ENCODE measurements at regions not wholly inside any gene's neighbourhood (a gene's known extent, or its start where the extent isn't known, plus 50 kb on each side); places are given as distances from the start of the nearest gene placed in this dataset.

GRCh38 chr6:19424853-19425252 lies 412.3 kb upstream of the ID4 start:
- Histone ChIP-seq H4K20me1 (no peaks in the 10 kb centered on the region), H3K4me2 (no peak overlapping the region), H3K4me3 (no peak overlapping the region), H3K9ac (no peak overlapping the region), H3K27ac (no peak overlapping the region), H3K9me3 (replicated peaks in 1 of 11) (no peaks in the 10 kb centered on the region; a peak in 1 of 22 replicates), H3K4me1 (no peaks in the 10 kb centered on the region), H3K36me3 (no peaks in the 10 kb centered on the region), H3K27me3 (no peaks in the 10 kb centered on the region)
- TF ChIP-seq Cebpa-rat (IDR thresholded peaks at IDR 0.05): no peak

GRCh38 chr6:19427548-19427947 lies 409.6 kb upstream of the ID4 start:
- Histone ChIP-seq H3K9me3 (replicated peaks in 1 of 11) (no peaks in the 10 kb centered on the region; a peak in 1 of 22 replicates), H3K4me2 (no peak overlapping the region), H4K20me1 (no peaks in the 10 kb centered on the region), H3K27me3 (no peaks in the 10 kb centered on the region), H3K36me3 (no peaks in the 10 kb centered on the region), H3K27ac (no peak overlapping the region), H3K4me1 (no peaks in the 10 kb centered on the region), H3K4me3 (no peak overlapping the region), H3K9ac (no peak overlapping the region)
- TF ChIP-seq Cebpa-rat (IDR thresholded peaks at IDR 0.05): no peak

GRCh38 chr6:19432966-19433498 lies 404.1 kb upstream of the ID4 start:
- Histone ChIP-seq H3K9me3 (replicated peaks in 1 of 11) (no peaks in the 10 kb centered on the region), H3K27ac (no peak overlapping the region), H3K36me3 (no peaks in the 10 kb centered on the region), H3K4me2 (no peak overlapping the region), H3K4me1 (no peaks in the 10 kb centered on the region), H3K4me3 (no peak overlapping the region), H3K27me3 (no peaks in the 10 kb centered on the region), H3K9ac (no peak overlapping the region), H4K20me1 (no peaks in the 10 kb centered on the region)
- TF ChIP-seq Cebpa-rat (IDR thresholded peaks at IDR 0.05): no peak

- H3K36me3 ChIP-seq: no peaks in the 10 kb centered on the region
- no peak overlapping the region for H3K27ac ChIP-seq
- no peak overlapping the region for H3K9ac ChIP-seq
- no peaks in the 10 kb centered on the region for H4K20me1 ChIP-seq
- TF ChIP-seq Cebpa-rat (IDR thresholded peaks at IDR 0.05): no peak
- no peaks in the 10 kb centered on the region for H3K4me1 ChIP-seq
- H3K4me3 ChIP-seq: no peak overlapping the region
- H3K4me2 ChIP-seq: no peak overlapping the region
- H3K9me3 ChIP-seq (replicated peaks in 1 of 11): no peaks in the 10 kb centered on the region
- no peaks in the 10 kb centered on the region for H3K27me3 ChIP-seq
These were observed 403.1 kb upstream of the ID4 start for GRCh38 chr6:19434065-19434464.

GRCh38 chr6:19435755-19436154 lies 401.4 kb upstream of the ID4 start:
- no peak overlapping the region for H3K4me2 ChIP-seq
- H3K9ac ChIP-seq: no peak overlapping the region
- no peaks in the 10 kb centered on the region for H3K27me3 ChIP-seq
- TF ChIP-seq Cebpa-rat (IDR thresholded peaks at IDR 0.05): no peak
- no peaks in the 10 kb centered on the region for H3K36me3 ChIP-seq
- H3K4me3 ChIP-seq: no peak overlapping the region
- H4K20me1 ChIP-seq: no peaks in the 10 kb centered on the region
- no peaks in the 10 kb centered on the region for H3K4me1 ChIP-seq
- no peak overlapping the region for H3K27ac ChIP-seq
- H3K9me3 ChIP-seq (replicated peaks in 1 of 11): no peaks in the 10 kb centered on the region

GRCh38 chr6:19438566-19439353 lies 398.4 kb upstream of the ID4 start:
- Histone ChIP-seq H3K9ac (no peak overlapping the region), H3K4me1 (no peaks in the 10 kb centered on the region), H3K9me3 (replicated peaks in 1 of 11) (no peaks in the 10 kb centered on the region), H4K20me1 (no peaks in the 10 kb centered on the region), H3K4me3 (no peak overlapping the region), H3K27me3 (no peaks in the 10 kb centered on the region), H3K4me2 (no peak overlapping the region), H3K27ac (no peak overlapping the region), H3K36me3 (no peaks in the 10 kb centered on the region)
- TF ChIP-seq Cebpa-rat (IDR thresholded peaks at IDR 0.05): no peak

- H3K27ac ChIP-seq: no peak overlapping the region
- H3K4me2 ChIP-seq: no peak overlapping the region
- peaks cover 0 to 4% (median 0%) of the 10 kb centered on the region in 10 experiments; a peak in 1 of 20 replicates for H3K4me1 ChIP-seq
- no peak overlapping the region for H3K9ac ChIP-seq
- peaks cover 0 to under 1% (median 0%) of the 10 kb centered on the region in 11 experiments; a peak in 1 of 22 replicates for H3K9me3 ChIP-seq (replicated peaks in 1 of 11)
- no peaks in the 10 kb centered on the region for H3K27me3 ChIP-seq
- no peak overlapping the region for H3K4me3 ChIP-seq
- no peak for TF ChIP-seq Cebpa-rat (IDR thresholded peaks at IDR 0.05)
- H4K20me1 ChIP-seq: no peaks in the 10 kb centered on the region
- no peaks in the 10 kb centered on the region for H3K36me3 ChIP-seq
These were observed 396.6 kb upstream of the ID4 start for GRCh38 chr6:19440531-19440930.

- Histone ChIP-seq H3K9me3 (replicated peaks in 1 of 11) (peaks cover 0 to 19% (median 6%) of the 10 kb centered on the region in 11 experiments; a peak in 7 of 22 replicates), H3K9ac (no peak overlapping the region), H3K27me3 (no peaks in the 10 kb centered on the region), H3K4me1 (peaks cover 0 to 4% (median 0%) of the 10 kb centered on the region in 10 experiments; a peak in 1 of 20 replicates), H4K20me1 (no peaks in the 10 kb centered on the region), H3K4me3 (no peak overlapping the region), H3K27ac (no peak overlapping the region), H3K36me3 (no peaks in the 10 kb centered on the region), H3K4me2 (no peak overlapping the region)
- TF ChIP-seq Cebpa-rat (IDR thresholded peaks at IDR 0.05): no peak
These were observed 393.8 kb upstream of the ID4 start for GRCh38 chr6:19443411-19443810.

- H3K9me3 ChIP-seq (replicated peaks in 1 of 11): peaks cover 0 to 19% (median 6%) of the 10 kb centered on the region in 11 experiments; a peak in 7 of 22 replicates
- no peaks in the 10 kb centered on the region for H3K36me3 ChIP-seq
- no peak for TF ChIP-seq Cebpa-rat (IDR thresholded peaks at IDR 0.05)
- no peak overlapping the region for H3K4me2 ChIP-seq
- H3K27me3 ChIP-seq: no peaks in the 10 kb centered on the region
- peaks cover 0 to 4% (median 0%) of the 10 kb centered on the region in 10 experiments; a peak in 1 of 20 replicates for H3K4me1 ChIP-seq
- no peaks in the 10 kb centered on the region for H4K20me1 ChIP-seq
- H3K9ac ChIP-seq: no peak overlapping the region
- H3K4me3 ChIP-seq: no peak overlapping the region
- no peak overlapping the region for H3K27ac ChIP-seq
These were observed 393.1 kb upstream of the ID4 start for GRCh38 chr6:19444041-19444440.

- no peak overlapping the region for H3K9ac ChIP-seq
- 0 out of 22 replicates have a peak overlapping the region, but pooled peaks of 1 of the 11 experiments have one; percentile 6 for H3K4me2 ChIP-seq
- H4K20me1 ChIP-seq: no peaks in the 10 kb centered on the region
- peaks cover 0 to 19% (median 6%) of the 10 kb centered on the region in 11 experiments; a peak in 7 of 22 replicates for H3K9me3 ChIP-seq (replicated peaks in 1 of 11)
- H3K4me1 ChIP-seq: peaks cover 0 to 4% (median 0%) of the 10 kb centered on the region in 10 experiments; a peak in 1 of 20 replicates
- H3K4me3 ChIP-seq: no peak overlapping the region
- H3K27ac ChIP-seq: no peak overlapping the region
- no peaks in the 10 kb centered on the region for H3K27me3 ChIP-seq
- H3K36me3 ChIP-seq: no peaks in the 10 kb centered on the region
- TF ChIP-seq Cebpa-rat (IDR thresholded peaks at IDR 0.05): no peak
These were observed 392.7 kb upstream of the ID4 start for GRCh38 chr6:19444481-19444880.
